Mucosa of rectum (tissue), 2 donors: ENCODE measurements at regions not wholly inside any gene's neighbourhood (a gene's known extent, or its start where the extent isn't known, plus 50 kb on each side); places are given as distances from the start of the nearest gene placed in this dataset.
A peak's percentile ranks its signal among the peaks of the same experiment; 100 is the strongest.
"Not testable (repeated sequence)": the region's sequence is repeated elsewhere in the genome, so short reads cannot be mapped to it uniquely, and the experiment has no call there.

Experiments used
- H3K27ac ChIP-seq, 2 donors: one replicate each; pipeline ENCODE4 v1.7.0; 2013; ENCODE audit warnings: inconsistent platforms in 2 of 2, low read depth in 2 of 2, low read length in 2 of 2
- H3K27me3 ChIP-seq, 2 donors: one replicate each; pipeline ENCODE4 v1.7.0; 2013; ENCODE audit warnings: low read length in 2 of 2; ENCODE audit not compliant: control insufficient read depth in 2 of 2, insufficient read depth in 2 of 2
- H3K36me3 ChIP-seq, 2 donors: one replicate each; pipeline ENCODE4 v1.7.0; 2013; ENCODE audit warnings: low read length in 2 of 2; ENCODE audit not compliant: control insufficient read depth in 2 of 2, insufficient read depth in 2 of 2
- H3K4me1 ChIP-seq, 2 donors: one replicate each; pipeline ENCODE4 v1.7.0; 2013; ENCODE audit warnings: low read length in 2 of 2, mild to moderate bottlenecking in 1 of 2; ENCODE audit not compliant: control insufficient read depth in 2 of 2, insufficient read depth in 2 of 2
- H3K4me3 ChIP-seq, 2 donors: one replicate each; pipeline ENCODE4 v1.7.0; 2013; ENCODE audit warnings: low read length in 2 of 2
- H3K9ac ChIP-seq, 2 donors: one replicate each; pipeline ENCODE4 v1.7.0; 2013; ENCODE audit warnings: low read length in 2 of 2, low read depth in 1 of 2, mild to moderate bottlenecking in 1 of 2
- H3K9me3 ChIP-seq, 2 donors: one replicate each; pipeline ENCODE4 v1.7.0; 2013; ENCODE audit warnings: low read length in 2 of 2; ENCODE audit not compliant: control insufficient read depth in 2 of 2
- donor health status: healthy.
- donor health status: Normal muscosa, but diverticular disease.

DNA sequence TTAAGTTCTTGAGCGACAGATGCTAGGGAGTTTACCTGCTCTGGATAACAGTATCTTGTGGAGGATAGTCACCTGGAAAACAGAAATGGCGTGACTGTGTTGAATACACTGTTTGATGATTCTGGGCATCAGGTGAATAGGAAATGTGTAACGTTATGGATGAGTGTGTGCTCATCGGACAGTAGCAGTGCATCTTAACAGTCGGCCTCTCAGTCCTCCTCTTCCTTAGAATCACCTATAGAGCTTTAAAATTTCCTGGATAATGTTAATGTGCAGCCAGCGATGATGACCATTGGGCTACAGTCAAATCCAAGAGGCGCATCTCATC lies 217.7 kb downstream of the OR2B2 start:
- H3K27me3 ChIP-seq = no peaks in the 10 kb centered on the region
- H3K36me3 ChIP-seq = no peaks in the 10 kb centered on the region
- H3K4me3 ChIP-seq = peak overlapping the region; percentile 69 to 93
- H3K4me1 ChIP-seq = peaks cover 0 to 7% of the 10 kb centered on the region in 2 donors
- no peaks in the 10 kb centered on the region for H3K9me3 ChIP-seq
- peak overlapping the region; percentile 75 to 76 for H3K9ac ChIP-seq
- peak overlapping the region in 1 of 2 donors; percentile 87 for H3K27ac ChIP-seq

DNA sequence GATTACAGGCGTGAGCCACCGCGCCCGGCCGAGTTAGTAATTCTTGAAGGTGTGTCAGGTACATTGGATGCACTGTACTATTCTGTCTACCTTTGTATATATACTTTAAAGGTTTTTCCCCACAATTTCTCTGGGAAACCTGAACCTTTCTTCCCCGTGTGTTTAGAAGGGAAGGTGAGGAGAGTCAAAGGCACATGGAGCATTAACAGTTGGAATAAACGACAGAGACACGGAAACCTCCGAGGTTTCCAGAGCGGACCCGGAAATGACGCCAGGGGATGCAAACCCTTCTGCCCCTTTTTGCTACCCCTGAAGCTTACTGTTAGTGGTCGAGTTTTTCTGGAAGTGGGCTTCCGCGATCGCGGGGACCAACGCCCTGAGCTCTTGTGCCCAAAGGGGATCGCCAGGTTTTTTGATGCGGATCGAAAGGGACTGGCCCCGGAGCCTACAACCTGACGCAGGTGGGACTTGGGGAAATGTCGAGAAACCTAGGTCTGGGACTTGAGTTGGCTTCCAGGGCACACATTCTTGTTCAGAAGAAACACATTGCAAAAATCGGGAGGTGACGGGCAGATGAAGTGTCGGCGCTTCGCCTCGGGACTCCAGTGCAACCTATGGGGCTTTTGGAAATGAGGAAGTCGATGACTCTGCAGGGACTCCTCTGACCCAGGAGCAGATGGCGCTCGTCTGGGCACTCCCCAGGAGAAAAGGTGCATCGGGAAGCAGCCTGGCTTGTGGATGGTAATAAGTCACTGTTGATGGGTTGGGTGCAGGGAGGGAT lies 218.2 kb downstream of the OR2B2 start:
- H3K27ac ChIP-seq = peak overlapping the region; percentile 85 to 87
- H3K4me1 ChIP-seq = peaks cover 0 to 7% of the 10 kb centered on the region in 2 donors
- peak overlapping the region; percentile 75 to 76 for H3K9ac ChIP-seq
- no peaks in the 10 kb centered on the region for H3K27me3 ChIP-seq
- peak overlapping the region; percentile 69 to 93 for H3K4me3 ChIP-seq
- no peaks in the 10 kb centered on the region for H3K9me3 ChIP-seq
- no peaks in the 10 kb centered on the region for H3K36me3 ChIP-seq

DNA sequence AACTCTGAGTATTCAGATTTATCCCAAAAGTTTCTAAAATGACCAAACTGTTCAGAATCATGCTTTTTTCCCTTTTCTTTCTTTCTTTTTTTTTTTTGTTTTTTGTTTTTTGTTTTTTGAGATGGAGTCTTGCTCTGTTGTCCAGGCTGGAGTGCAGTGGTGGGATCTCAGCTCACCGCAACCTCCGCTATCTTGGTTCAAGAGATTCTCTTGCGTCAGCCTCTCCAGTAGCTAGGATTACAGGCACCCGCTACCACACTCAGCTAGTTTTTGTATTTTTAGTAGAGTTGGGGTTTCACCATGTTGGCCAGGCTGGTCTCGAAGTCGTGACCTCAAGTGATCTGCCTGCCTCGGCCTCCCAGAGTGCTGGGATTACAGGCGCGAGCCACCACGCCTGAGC lies 219.2 kb upstream of the ZNF184 start:
- not testable (repeated sequence) for H3K27me3 ChIP-seq

DNA sequence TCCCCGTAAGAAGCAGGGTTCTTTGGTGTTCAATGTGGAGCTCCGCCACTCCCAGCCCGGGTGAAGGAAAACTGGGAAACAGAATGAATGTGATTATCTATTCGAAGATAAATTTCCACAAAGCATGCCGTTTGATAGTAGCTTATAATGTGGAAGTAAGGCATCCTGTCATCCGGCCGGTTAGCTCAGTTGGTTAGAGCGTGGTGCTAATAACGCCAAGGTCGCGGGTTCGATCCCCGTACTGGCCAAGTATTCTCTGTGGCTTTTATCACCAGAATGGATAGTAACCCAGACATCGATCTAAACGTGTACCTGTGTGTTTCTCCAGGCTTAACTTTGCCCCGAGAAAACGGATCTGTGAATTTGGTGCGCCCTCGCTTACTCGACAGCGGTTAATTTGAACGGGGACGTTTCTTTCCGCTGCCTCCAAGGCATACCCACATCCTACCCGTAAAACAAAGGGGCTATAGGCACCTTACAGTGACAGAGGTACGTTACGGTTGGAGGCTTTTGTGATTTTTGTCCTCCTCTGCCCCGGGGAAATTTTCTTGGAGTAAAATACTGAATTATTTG lies 215.2 kb upstream of the ZNF184 start:
- Histone ChIP-seq H3K27me3 (no peaks in the 10 kb centered on the region), H3K27ac (no peak overlapping the region), H3K4me3 (peak overlapping the region; percentile 78 to 79), H3K9me3 (no peaks in the 10 kb centered on the region), H3K36me3 (no peaks in the 10 kb centered on the region), H3K9ac (peak overlapping the region; percentile 47 to 78), H3K4me1 (peaks cover 4 to 6% of the 10 kb centered on the region in 2 donors)

More for the DNA sequence above, 219.2 kb upstream of the ZNF184 start:
- H3K4me1 ChIP-seq = peaks cover 6 to 11% of the 10 kb centered on the region in 2 donors
- H3K9ac ChIP-seq, H3K36me3 ChIP-seq, H3K9me3 ChIP-seq, H3K27ac ChIP-seq, H3K4me3 ChIP-seq: not testable (repeated sequence)

DNA sequence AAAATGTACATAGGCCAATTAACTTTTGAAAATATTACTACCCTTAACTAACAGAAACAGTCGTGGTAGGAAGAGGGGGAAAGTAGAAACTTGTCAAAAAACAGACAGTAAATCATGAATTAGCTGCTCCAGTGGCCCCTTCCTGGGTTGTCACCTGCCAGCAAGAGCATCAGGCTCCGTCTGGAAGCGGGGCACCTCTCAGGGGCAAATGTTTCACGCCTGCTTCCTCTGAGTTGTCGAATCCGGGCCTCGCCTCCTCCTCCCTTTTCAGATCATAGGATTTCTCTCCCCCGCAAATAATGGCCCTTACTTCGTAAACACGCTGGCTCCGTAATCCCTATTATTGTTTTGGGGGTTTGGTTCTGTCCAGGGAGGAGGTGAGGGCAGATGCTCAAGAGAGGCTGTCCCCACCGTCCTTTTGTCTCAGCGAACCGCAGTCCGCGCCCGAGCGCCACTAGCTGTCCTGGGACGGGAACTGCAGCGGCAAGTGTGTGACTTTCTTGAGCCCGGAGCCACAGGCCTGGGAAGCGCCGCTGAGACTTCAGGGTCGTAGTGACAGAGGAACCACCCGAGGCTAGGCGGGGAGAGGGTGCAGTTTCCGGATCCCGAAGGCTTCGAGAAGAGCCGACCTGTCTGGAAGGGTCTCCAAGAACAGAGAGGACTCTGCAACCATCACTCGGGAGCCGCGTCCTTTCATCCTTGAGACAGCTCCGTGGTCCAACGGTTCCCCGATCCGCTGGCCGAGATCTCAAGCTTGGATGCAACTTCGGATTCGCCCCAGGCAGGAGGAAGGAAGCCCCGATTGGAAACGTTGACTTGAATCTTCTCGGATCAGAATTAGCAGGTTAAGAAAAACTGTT lies 214.5 kb upstream of the ZNF184 start:
- Histone ChIP-seq H3K27me3 (no peaks in the 10 kb centered on the region), H3K36me3 (no peaks in the 10 kb centered on the region), H3K9me3 (no peaks in the 10 kb centered on the region), H3K4me3 (peak overlapping the region; percentile 78 to 79), H3K4me1 (peaks cover 4 to 6% of the 10 kb centered on the region in 2 donors), H3K27ac (no peak overlapping the region), H3K9ac (peak overlapping the region; percentile 47 to 78)

DNA sequence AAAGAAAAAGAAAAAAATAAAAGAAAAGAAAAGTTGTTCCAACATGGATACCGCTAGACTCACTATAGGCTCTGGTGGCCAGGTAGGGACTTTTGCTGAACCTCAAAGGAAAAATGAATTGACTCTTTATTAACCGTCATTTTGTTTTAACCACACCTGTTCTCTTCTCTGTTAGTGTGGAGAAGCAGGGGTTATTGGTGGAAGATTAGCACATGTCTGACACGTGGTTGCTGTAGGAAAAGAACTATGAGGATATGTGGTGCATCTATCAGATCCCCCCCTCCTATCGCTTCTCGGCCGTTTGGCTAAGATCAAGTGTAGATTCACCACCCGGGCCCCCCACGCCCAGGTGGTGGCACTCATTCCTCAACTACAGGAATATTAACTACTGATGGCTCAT lies 212.4 kb upstream of the ZNF184 start:
- H3K4me3 ChIP-seq = no peak overlapping the region
- H3K36me3 ChIP-seq = no peaks in the 10 kb centered on the region
- H3K9ac ChIP-seq = no peak overlapping the region
- H3K9me3 ChIP-seq = no peaks in the 10 kb centered on the region
- H3K4me1 ChIP-seq = peaks cover 4 to 6% of the 10 kb centered on the region in 2 donors
- no peak overlapping the region for H3K27ac ChIP-seq
- H3K27me3 ChIP-seq = peaks cover 3 to 14% of the 10 kb centered on the region in 2 donors

DNA sequence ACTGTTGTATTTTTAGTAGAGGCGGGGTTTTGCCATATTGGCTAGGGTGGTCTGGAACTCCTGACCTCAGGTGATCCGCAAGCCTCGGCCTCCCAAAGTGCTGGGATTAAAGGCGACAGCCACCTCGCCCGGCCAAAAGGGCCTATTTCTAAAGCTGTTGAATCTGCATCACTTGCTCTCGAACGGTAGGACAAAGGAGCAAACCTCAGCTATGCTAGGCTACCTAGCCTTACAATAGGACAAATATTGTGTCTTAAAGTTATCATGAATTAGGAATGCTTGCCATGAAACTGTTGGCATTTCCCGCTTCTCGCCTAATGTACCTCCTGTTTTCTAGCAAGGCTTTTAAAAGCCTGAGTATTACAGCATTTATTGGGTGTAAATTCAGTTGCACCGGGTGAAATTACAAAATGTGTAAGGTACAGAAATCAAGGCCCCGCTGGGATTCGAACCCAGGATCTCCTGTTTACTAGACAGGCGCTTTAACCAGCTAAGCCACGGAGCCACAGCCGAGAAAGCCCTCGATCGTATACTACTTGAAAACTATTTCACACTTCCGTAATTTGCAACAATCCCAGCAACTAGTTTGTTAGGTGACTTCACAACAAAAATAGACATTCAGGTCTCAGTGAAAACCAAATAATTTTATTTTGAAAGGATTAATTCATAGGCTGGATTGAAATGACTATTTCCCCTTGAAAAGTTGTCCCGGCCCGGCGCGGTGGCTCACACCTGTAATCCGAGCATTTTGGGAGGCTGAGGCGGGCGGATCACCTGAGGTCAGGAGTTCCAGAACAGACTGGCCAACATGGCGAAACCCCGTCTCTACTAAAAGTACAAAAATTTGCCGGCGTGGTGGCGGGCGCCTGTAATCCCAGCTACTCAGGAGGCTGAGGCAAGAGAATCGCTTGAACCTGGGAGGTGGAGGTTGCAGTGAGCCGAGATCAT lies 211.6 kb upstream of the ZNF184 start:
- Histone ChIP-seq H3K9me3 (no peaks in the 10 kb centered on the region), H3K4me3 (no peak overlapping the region), H3K36me3 (no peaks in the 10 kb centered on the region), H3K27ac (no peak overlapping the region), H3K9ac (no peak overlapping the region), H3K4me1 (peaks cover 4 to 6% of the 10 kb centered on the region in 2 donors), H3K27me3 (peaks cover 9 to 21% of the 10 kb centered on the region in 2 donors)

DNA sequence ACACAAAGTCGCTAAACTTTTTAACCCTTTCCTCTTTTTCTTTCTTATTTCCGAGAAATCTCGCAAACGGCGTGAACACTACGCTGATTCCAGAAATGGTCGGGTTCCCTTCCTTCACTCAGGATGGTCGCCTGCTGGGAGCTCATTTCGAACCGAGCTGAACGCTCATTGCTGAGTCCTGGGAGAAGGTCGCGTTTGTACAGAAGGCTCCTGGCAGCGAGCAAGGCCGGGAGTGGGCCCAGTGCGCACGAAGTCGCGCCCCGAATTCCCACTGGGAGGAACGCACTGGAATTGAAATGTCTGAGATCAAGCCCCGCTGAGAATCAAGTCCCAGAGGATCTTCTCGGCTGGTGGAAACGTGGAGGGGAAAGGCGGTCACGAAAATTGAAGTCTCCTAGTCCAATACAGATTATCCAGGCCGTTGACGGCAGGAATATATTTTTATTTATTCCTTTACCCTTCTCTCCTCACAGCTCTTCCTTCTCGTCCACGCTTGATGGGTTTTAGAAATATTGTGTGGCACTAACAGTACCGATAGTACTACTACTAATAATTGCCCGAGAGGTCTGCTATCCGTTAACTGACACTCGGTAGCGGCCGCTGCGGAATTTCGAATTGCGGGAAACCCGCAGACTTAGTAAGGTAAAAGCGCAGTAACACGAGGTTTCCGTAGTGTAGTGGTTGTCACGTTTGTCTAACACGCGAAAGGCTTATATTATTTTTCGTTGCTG lies 207.2 kb upstream of the ZNF184 start:
- no peaks in the 10 kb centered on the region for H3K36me3 ChIP-seq
- no peaks in the 10 kb centered on the region for H3K9me3 ChIP-seq
- H3K4me1 ChIP-seq = peaks cover 0 to 5% of the 10 kb centered on the region in 2 donors
- no peak overlapping the region for H3K27ac ChIP-seq
- H3K9ac ChIP-seq = no peak overlapping the region
- peaks cover 9 to 23% of the 10 kb centered on the region in 2 donors for H3K27me3 ChIP-seq
- peak overlapping the region in 1 of 2 donors; percentile 26 for H3K4me3 ChIP-seq
